ENCODE measurements at regions not wholly inside any gene's neighbourhood (a gene's known extent, or its start where the extent isn't known, plus 50 kb on each side); places are given as distances from the start of the nearest gene placed in this dataset.

DNA sequence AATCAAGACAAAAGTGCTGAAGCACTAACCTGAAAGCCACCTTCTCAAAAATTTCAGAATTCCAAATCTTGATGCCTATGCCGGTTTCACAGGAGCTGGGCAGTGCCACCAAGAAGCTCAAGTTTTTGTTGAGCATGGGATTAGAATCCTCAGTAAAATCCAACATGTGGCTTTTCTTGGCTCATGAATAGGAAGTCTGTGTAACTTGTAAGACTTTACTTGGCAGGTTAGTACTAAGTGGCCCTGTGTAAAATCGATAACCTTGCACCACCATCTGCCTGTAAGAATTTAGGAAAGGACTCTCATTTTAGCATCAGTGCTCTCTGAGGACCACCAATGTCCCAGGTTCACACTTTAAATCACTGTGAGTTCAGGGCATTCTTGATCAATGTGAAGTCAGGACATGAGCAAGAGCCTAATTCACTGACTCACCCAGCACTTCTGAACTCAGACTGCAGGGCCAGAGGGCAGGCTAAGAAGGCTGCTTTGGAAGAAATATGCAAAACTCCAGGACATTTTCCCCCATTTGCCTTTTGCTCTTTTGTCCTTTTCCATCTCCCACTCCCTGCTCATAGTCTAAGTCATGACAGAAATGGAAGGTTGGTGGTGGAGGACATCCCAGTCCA lies 113.2 kb downstream of the EDN1 start:
- H3K56ac ChIP-seq (ENCODE audit: insufficient read length, low read depth, low read length), result no peak overlapping the region
- H3K79me1 ChIP-seq (ENCODE audit: insufficient read depth, low read depth, low read length, poor library complexity, severe bottlenecking), result no peaks in the 10 kb centered on the region
- Mint-ChIP-seq H3K4me1 (peaks cover 10 to 15% of the 10 kb centered on the region in 2 experiments), H3K4me3 (no peak overlapping the region), H3K9me3 (no peaks in the 10 kb centered on the region), H3K27me3 (ENCODE audit: low read depth) (no peaks in the 10 kb centered on the region), H3K27ac (no peak overlapping the region), H3K36me3 (ENCODE audit: insufficient read depth in 1 of 3, low read depth in 3 of 3) (no peaks in the 10 kb centered on the region; a peak in 1 of 7 replicates)
- no peaks in the 10 kb centered on the region for H3K4me1 ChIP-seq (ENCODE audit: insufficient read depth, low read length)
- H2BK20ac ChIP-seq (ENCODE audit: low read depth, low read length, poor library complexity, severe bottlenecking), result no peak overlapping the region
- TF ChIP-seq, protein P1, sequence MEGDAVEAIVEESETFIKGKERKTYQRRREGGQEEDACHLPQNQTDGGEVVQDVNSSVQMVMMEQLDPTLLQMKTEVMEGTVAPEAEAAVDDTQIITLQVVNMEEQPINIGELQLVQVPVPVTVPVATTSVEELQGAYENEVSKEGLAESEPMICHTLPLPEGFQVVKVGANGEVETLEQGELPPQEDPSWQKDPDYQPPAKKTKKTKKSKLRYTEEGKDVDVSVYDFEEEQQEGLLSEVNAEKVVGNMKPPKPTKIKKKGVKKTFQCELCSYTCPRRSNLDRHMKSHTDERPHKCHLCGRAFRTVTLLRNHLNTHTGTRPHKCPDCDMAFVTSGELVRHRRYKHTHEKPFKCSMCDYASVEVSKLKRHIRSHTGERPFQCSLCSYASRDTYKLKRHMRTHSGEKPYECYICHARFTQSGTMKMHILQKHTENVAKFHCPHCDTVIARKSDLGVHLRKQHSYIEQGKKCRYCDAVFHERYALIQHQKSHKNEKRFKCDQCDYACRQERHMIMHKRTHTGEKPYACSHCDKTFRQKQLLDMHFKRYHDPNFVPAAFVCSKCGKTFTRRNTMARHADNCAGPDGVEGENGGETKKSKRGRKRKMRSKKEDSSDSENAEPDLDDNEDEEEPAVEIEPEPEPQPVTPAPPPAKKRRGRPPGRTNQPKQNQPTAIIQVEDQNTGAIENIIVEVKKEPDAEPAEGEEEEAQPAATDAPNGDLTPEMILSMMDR (conservative IDR thresholded peaks at IDR 0.05), result no peak
- H3K9me3 ChIP-seq (ENCODE audit: control insufficient read depth, low read depth, low read length), result no peaks in the 10 kb centered on the region
- no peak overlapping the region for H2BK15ac ChIP-seq (ENCODE audit: low read depth, low read length)
- no peak overlapping the region for H2AFZ ChIP-seq (ENCODE audit: low read length)
- H3K79me2 ChIP-seq (ENCODE audit: insufficient read depth, low read length), result no peaks in the 10 kb centered on the region
- H4K20me1 ChIP-seq (ENCODE audit: control insufficient read depth, insufficient read depth, insufficient read length), result no peaks in the 10 kb centered on the region
- H3K14ac ChIP-seq (ENCODE audit: insufficient read depth, low read length), result no peak overlapping the region
- no peaks in the 10 kb centered on the region for H3K23me2 ChIP-seq (ENCODE audit: insufficient read length, low read depth, low read length, poor library complexity, severe bottlenecking)
- H3K27ac ChIP-seq (ENCODE audit: insufficient read length, low read depth, low read length), result no peak overlapping the region
- no peak overlapping the region for H3K4me2 ChIP-seq (ENCODE audit: insufficient read depth, insufficient read length, low read length)
- no peak overlapping the region for H2BK120ac ChIP-seq (ENCODE audit: low read depth, low read length, poor library complexity, severe bottlenecking)
- H4K91ac ChIP-seq (ENCODE audit: insufficient read length, low read depth, low read length), result no peak overlapping the region
- no peak overlapping the region for H4K8ac ChIP-seq (replicated peaks; ENCODE audit: insufficient read length, low read depth, low read length)
- no peak overlapping the region for H3K18ac ChIP-seq (ENCODE audit: insufficient read length, low read depth, low read length)
- DNase-seq, result no peak
- no peak overlapping the region for H2AK5ac ChIP-seq (ENCODE audit: insufficient read length, low read length)
- no peak overlapping the region for H3K23ac ChIP-seq (ENCODE audit: insufficient read length, low read depth, low read length)
- no peak overlapping the region for H3K9ac ChIP-seq (ENCODE audit: extremely low read depth, insufficient read length, low read length)
- H3K27me3 ChIP-seq (ENCODE audit: insufficient read depth, low read length), result no peaks in the 10 kb centered on the region
- no peak overlapping the region for H2BK5ac ChIP-seq (ENCODE audit: insufficient read length, low read length)
- no peak overlapping the region for H3T11ph ChIP-seq (ENCODE audit: low read length)
- H4K5ac ChIP-seq (ENCODE audit: insufficient read length, low read depth, low read length), result no peak overlapping the region
- WGBS (ENCODE audit: extremely low coverage, insufficient read length, low lambda C conversion rate), result no CpG with 5 or more reads among the region's 2 CpGs
- no peak overlapping the region for H2BK12ac ChIP-seq (ENCODE audit: insufficient read length, low read depth, low read length)
- H3K4ac ChIP-seq (ENCODE audit: low read depth, low read length), result no peak overlapping the region

Measured in H9 (cell line).